ENCODE measurements at regions not wholly inside any gene's neighbourhood (a gene's known extent, or its start where the extent isn't known, plus 50 kb on each side); places are given as distances from the start of the nearest gene placed in this dataset.

DNA sequence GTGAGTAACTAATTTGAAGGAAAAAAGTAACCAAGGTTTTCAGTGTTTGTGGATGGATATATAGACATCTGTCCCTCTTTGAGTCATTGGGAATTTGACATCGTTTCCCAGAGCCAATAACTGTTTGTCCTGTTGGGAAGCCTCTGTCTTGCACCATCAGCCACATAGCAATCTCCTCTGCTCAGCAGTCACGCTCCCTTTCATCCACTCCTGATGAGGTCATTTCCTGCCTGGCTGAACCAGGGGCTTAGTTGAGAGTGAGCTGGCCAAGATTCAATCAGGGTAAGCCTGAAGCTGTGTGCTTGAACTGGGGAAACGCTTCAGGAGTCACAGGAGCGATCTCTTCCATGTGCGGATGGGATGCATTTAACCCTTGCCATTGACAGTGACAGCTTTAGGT lies 121.5 kb upstream of the FOXQ1 start:
- Histone ChIP-seq H3K36me3 (no peaks in the 10 kb centered on the region), H3K4me1 (no peaks in the 10 kb centered on the region), H3K27ac (no peak overlapping the region), H3K9me3 (peaks cover 0 to 12% (median 2%) of the 10 kb centered on the region in 4 donors), H3K27me3 (no peaks in the 10 kb centered on the region), H3K4me3 (no peak overlapping the region)
- 18 to 31% methylated on average over 5 of the region's 5 CpGs for WGBS, 2 donors
- DNase-seq (ENCODE audit: low spot score in 2 of 2), result no peak
- TF ChIP-seq, protein P1, sequence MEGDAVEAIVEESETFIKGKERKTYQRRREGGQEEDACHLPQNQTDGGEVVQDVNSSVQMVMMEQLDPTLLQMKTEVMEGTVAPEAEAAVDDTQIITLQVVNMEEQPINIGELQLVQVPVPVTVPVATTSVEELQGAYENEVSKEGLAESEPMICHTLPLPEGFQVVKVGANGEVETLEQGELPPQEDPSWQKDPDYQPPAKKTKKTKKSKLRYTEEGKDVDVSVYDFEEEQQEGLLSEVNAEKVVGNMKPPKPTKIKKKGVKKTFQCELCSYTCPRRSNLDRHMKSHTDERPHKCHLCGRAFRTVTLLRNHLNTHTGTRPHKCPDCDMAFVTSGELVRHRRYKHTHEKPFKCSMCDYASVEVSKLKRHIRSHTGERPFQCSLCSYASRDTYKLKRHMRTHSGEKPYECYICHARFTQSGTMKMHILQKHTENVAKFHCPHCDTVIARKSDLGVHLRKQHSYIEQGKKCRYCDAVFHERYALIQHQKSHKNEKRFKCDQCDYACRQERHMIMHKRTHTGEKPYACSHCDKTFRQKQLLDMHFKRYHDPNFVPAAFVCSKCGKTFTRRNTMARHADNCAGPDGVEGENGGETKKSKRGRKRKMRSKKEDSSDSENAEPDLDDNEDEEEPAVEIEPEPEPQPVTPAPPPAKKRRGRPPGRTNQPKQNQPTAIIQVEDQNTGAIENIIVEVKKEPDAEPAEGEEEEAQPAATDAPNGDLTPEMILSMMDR (IDR thresholded peaks at IDR 0.05), result no peak
- TF ChIP-seq POLR2A (IDR thresholded peaks at IDR 0.05) (no peak), EP300 (IDR thresholded peaks at IDR 0.05) (no peak)

DNA sequence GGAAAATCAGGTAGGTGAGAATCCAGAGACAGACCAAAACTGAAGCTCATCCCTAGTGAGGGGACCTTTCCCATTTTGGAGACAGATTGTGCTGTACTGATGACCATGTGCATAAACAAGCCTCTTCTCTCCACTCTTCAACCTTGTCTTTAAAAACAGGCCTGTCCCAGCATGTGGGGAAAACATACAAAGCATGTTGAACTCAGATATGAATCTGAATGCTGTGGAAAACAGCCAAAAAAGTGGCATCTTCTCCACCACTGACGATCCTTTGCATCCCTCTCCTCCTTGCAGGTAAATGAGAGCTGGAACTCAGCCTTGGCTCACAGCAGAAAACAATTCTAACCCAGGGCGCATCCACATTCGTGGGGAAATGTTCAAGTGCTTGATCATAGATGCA lies 123.7 kb upstream of the FOXQ1 start:
- no peaks in the 10 kb centered on the region for H3K27me3 ChIP-seq
- 88 to 90% methylated on average over 3 of the region's 3 CpGs for WGBS, 2 donors
- no peak overlapping the region for H3K4me3 ChIP-seq
- H3K27ac ChIP-seq, result no peak overlapping the region
- peaks cover 0 to 2% (median 0%) of the 10 kb centered on the region in 4 donors for H3K4me1 ChIP-seq
- H3K36me3 ChIP-seq, result no peaks in the 10 kb centered on the region
- TF ChIP-seq POLR2A (IDR thresholded peaks at IDR 0.05), result no peak
- TF ChIP-seq EP300 (IDR thresholded peaks at IDR 0.05), result no peak
- TF ChIP-seq, protein P1 (IDR thresholded peaks at IDR 0.05), result no peak
- H3K9me3 ChIP-seq, result no peaks in the 10 kb centered on the region
- DNase-seq (ENCODE audit: low spot score in 2 of 2), result no peak

DNA sequence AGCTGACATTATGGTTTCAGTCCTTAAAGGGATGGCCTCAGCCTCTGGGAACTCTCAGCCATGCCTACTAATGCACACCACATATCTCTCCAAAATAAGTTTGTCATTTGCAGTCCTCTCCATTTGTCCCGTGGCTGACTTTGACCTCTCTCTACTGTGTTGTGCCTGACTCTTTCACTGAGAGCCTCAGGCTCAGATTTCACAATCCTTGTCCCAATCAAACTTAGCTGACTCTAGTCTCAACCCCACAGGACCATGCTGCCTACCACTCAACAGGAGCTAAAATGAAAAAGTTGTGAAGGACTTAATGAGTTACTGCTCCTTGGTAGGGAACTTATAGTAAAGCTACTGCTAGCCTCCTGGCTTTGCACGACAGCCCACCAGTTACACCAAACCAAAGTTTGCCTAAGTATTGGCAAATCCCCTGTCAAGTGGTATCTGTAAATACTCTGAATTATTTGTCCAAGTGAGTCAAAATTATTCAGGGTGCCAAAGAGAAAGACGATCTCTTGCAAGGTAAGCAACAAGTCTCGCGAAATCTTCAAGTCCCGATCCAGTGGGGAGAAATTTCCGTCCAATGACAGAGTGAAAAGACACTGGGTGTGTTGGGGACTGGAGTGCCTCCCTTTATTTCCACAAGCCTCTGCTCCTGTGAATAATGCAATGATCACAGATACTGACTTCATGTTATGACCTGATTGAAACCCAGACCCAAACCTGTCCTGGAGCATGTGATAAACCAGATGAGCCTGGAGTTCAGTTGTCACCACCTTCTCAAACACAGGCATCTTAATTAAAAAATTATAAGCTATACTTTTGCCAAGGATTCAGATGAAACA lies 124.4 kb upstream of the FOXQ1 start:
- DNase-seq (ENCODE audit: low spot score in 2 of 2), result no peak
- peaks cover 0 to 8% (median 0%) of the 10 kb centered on the region in 4 donors for H3K4me1 ChIP-seq
- TF ChIP-seq EP300 (IDR thresholded peaks at IDR 0.05) (no peak), POLR2A (IDR thresholded peaks at IDR 0.05) (no peak)
- TF ChIP-seq, protein P1 (IDR thresholded peaks at IDR 0.05), result no peak
- WGBS, 2 donors, result 88 to 94% methylated on average over 7 of the region's 7 CpGs
- H3K9me3 ChIP-seq, result no peaks in the 10 kb centered on the region
- H3K36me3 ChIP-seq, result no peaks in the 10 kb centered on the region
- no peaks in the 10 kb centered on the region for H3K27me3 ChIP-seq
- H3K4me3 ChIP-seq, result no peak overlapping the region
- no peak overlapping the region for H3K27ac ChIP-seq

DNA sequence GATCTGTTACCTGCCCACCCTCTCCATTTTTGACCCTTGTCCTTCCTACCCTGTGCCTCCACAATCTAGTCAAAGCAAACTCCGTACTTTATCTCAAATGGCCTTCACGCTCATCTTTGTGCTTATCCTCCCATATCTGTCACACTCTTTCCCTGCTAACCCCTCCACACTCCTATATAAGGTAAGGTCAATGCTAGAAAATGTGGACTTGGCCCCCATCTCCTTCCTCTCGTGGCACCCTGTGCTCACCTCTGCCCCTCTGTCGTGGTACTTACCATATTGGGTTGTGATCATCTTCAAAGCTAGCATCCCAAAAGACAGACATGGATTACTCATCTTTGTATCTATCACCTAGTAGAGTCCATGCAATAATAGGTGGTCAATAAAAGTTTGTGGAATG lies 127.6 kb upstream of the FOXQ1 start:
- Histone ChIP-seq H3K36me3 (no peaks in the 10 kb centered on the region), H3K9me3 (no peaks in the 10 kb centered on the region), H3K4me1 (peaks cover 0 to 13% (median 0%) of the 10 kb centered on the region in 4 donors), H3K4me3 (no peak overlapping the region), H3K27me3 (no peaks in the 10 kb centered on the region), H3K27ac (no peak overlapping the region)
- TF ChIP-seq, protein P1 (IDR thresholded peaks at IDR 0.05), result no peak
- no peak for TF ChIP-seq EP300 (IDR thresholded peaks at IDR 0.05)
- no peak for TF ChIP-seq POLR2A (IDR thresholded peaks at IDR 0.05)
- 89 to 93% methylated on average over 4 of the region's 4 CpGs for WGBS, 2 donors
- DNase-seq (ENCODE audit: low spot score in 2 of 2), result no peak

DNA sequence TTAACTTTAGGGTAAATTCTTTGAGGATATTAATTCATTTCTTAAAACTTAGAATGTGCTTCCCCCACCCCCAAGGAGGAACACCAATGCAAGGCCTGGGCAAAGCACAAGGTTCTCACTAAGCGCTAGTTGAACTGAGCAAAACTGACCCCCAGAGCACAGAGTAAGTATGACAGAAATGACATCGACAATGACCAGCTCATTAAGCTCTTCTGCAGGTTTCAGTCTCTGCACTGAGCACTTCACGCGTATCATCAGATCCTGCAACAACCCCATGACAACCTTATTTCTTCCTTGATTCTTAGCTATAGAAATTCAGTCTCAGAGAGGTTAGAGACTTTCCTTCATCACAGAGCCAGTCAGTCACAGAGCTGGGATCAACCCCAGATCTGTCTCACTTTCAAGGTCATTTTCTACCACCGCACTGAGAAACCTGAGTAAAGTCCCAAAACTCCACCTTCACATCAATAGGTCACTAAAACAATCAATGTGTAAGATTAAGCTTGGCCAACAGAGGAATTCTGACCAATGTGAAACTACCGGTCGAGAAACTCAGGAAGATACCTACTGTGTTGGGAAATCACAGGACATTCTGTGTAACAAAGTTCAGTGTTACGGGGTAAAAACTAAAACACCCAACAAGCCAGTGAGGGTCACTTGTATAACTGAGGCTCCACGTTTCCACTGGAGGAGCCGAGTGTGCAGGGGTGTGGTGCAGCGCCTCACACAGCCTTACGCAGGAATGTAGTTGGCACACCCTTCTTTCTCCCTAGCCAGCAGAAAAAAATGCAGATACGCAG lies 129.0 kb upstream of the FOXQ1 start:
- no peak overlapping the region for H3K27ac ChIP-seq
- 79 to 83% methylated on average over 13 of the region's 13 CpGs for WGBS, 2 donors

More for the DNA sequence above, 129.0 kb upstream of the FOXQ1 start:
- Histone ChIP-seq H3K9me3 (no peaks in the 10 kb centered on the region), H3K27me3 (no peaks in the 10 kb centered on the region), H3K4me1 (peaks cover 0 to 13% (median 0%) of the 10 kb centered on the region in 4 donors), H3K36me3 (no peaks in the 10 kb centered on the region), H3K4me3 (no peak overlapping the region)
- no peak for DNase-seq (ENCODE audit: low spot score in 2 of 2)
- TF ChIP-seq EP300 (IDR thresholded peaks at IDR 0.05), result no peak
- TF ChIP-seq, protein P1 (IDR thresholded peaks at IDR 0.05), result no peak
- no peak for TF ChIP-seq POLR2A (IDR thresholded peaks at IDR 0.05)

Data from tibial nerve (tissue), 4 donors.